GM23248 (cell line): ENCODE measurements at regions not wholly inside any gene's neighbourhood (a gene's known extent, or its start where the extent isn't known, plus 50 kb on each side); places are given as distances from the start of the nearest gene placed in this dataset.
"Not testable (repeated sequence)": the region's sequence is repeated elsewhere in the genome, so short reads cannot be mapped to it uniquely, and the experiment has no call there.

Source experiments
- EZH2 ChIP-seq: fragments of 200-600 bp; sonication (generic); IDR thresholded peaks from 2 replicates; pipeline ENCODE4 v1.6.1; 2018; ENCODE audit warnings: antibody characterized with exemption, mild to moderate bottlenecking; ENCODE audit not compliant: insufficient read depth, poor library complexity, severe bottlenecking
- EZH2phosphoT487 ChIP-seq: fragments of 200-600 bp; sonication (generic); IDR thresholded peaks from 2 replicates; pipeline ENCODE4 v1.6.1; 2018; ENCODE audit warnings: antibody characterized with exemption, moderate library complexity, mild to moderate bottlenecking, low read depth; ENCODE audit not compliant: insufficient read depth

GRCh38 chr6:103294376-103294775, 1565.3 kb downstream of the HACE1 start:
- not testable (repeated sequence) for TF ChIP-seq EZH2phosphoT487, EZH2
